GOT3 (cell line): ENCODE measurements at regions not wholly inside any gene's neighbourhood (a gene's known extent, or its start where the extent isn't known, plus 50 kb on each side); places are given as distances from the start of the nearest gene placed in this dataset.

ENCODE experiments used
- DNase-seq: peaks from one replicate; lab custom pipeline; 2025; ENCODE audit warnings: mixed read lengths; lab: John Stamatoyannopoulos, UW

DNA sequence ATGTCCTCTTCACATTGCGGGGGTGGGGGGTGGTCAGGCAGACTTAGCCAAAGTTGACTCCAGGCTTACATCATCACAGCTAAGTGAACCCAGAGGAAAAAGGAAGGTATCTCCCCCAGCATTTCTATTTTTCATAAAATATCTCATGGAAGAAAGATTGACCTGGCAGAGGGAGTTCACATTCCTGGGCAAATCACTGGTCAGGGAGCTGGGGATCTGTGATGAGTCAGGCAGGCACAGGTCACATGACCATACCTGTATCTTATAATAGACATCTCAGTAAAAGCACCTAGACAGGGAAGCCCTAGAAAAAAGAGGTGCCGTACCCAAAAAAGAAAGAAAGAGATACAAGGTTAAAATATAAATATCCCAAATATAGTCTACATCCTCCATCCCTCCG lies 57.3 kb upstream of the WWC1 start:
- DNase-seq: no peak

DNA sequence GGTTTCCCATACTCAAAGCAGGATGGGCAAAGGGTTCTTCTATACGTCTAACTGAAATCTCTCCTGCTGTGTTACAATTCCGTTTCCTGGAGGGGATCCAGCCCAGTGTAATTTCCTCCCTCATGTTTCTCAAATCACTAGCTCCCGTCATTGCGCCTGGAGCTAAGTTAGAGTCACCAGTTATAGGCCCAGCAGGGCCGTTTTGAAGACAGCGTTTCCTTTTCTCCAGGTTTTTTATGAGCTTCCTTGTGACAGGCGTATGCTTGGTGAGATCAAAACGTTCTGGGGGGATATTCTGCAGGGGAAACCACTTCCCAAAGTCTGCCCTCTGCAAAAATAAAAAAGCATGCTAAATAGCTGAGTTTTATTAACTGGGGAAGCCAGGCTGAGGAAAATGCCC lies 53.0 kb upstream of the WWC1 start:
- no peak for DNase-seq

DNA sequence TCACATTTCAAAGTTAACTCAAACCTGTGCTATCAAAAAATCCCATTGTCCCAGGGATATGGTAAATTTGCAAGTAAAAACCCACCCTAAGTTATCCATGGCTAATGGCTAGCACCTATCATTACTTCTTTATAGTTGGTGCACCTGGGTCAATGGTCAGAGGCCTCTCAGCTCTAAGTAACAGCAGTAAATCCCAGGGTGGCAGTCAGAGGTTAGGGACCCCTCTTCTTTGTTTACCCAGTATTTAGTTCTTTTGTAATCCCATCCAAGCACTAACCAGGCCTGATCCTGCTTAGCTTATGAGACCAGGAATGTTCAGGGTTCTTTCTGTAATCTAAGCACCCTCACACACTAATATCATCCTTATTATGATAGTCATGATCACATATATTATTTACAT lies 52.1 kb upstream of the WWC1 start:
- DNase-seq: no peak
